ENCODE measurements at regions not wholly inside any gene's neighbourhood (a gene's known extent, or its start where the extent isn't known, plus 50 kb on each side); places are given as distances from the start of the nearest gene placed in this dataset.

GRCh38 chr18:10207682-10208345, 246.6 kb upstream of the APCDD1 start:
- DNase-seq (ENCODE audit: low read depth in 2 of 3, low spot score in 2 of 3): no peak

DNA sequence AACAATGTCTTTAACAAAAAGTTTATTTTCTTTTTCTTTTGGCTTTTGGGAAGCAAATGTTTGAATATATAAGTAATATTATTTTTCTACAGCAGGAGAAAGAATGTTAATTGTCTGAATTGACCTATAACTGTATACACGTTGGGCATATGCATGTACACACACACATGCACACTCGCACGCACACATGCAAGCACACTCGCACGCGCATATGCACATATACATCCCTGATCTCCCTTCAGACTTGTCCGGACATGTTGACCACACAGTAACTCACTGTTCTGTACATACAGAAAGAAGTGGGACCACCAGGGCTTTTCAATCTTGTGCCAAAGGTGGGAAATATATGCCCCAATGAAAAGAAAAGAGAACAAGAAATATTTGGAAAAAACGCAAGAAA, 245.1 kb upstream of the APCDD1 start:
- no peak for DNase-seq (ENCODE audit: low read depth in 2 of 3, low spot score in 2 of 3)

- no peak for DNase-seq (ENCODE audit: low read depth in 2 of 3, low spot score in 2 of 3)
Observed at GRCh38 chr18:10210057-10210633, 244.3 kb upstream of the APCDD1 start.

- DNase-seq (ENCODE audit: low read depth in 2 of 3, low spot score in 2 of 3): no peak
Observed at GRCh38 chr18:10213526-10213925, 240.9 kb upstream of the APCDD1 start.

DNA sequence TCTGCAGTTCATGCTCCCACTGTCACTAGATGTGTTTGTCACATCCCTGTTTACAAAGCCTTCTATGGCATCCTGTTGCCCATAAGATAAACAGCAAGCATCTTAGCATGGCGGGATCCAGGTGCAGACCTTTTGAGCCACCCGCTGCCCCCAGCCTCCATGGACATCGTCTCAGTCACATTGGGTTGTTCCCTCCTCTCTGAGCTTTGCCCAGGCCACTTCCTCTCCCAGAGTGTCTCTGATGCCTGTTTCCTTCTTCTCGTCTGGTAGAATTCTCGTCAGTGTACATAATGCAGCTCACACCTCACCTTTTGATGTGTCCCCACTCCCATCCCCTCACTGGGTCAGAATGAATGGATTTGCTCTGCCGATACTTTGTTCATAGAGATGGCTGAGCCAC, 239.0 kb upstream of the APCDD1 start:
- no peak for DNase-seq (ENCODE audit: low read depth in 2 of 3, low spot score in 2 of 3)

GRCh38 chr18:10216791-10217190, 237.6 kb upstream of the APCDD1 start:
- no peak for DNase-seq (ENCODE audit: low read depth in 2 of 3, low spot score in 2 of 3)

- DNase-seq (ENCODE audit: low read depth in 2 of 3, low spot score in 2 of 3): no peak
Observed at GRCh38 chr18:10217211-10217610, 237.2 kb upstream of the APCDD1 start.

DNA sequence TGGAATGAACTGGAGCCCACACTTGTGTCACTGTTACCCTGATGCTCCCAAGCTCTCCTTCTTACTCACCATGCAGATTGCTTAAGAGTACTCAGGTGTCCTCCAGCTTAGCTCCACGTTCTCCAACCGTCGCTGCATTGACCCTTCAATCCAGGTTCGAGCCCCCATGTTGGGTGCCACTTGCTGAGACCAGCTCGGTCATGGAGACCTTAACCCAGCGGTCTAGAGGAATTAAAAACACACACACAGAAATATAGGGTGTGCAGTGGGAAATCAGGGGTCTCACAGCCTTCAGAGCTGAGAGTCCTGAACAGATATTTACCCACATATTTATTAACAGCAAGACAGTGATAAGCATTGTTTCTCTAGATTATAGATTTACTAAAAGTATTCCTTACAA, 229.1 kb upstream of the APCDD1 start:
- no peak for DNase-seq (ENCODE audit: low read depth in 2 of 3, low spot score in 2 of 3)

- no peak for DNase-seq (ENCODE audit: low read depth in 2 of 3, low spot score in 2 of 3)
Observed at GRCh38 chr18:10226971-10227370, 227.5 kb upstream of the APCDD1 start.

DNA sequence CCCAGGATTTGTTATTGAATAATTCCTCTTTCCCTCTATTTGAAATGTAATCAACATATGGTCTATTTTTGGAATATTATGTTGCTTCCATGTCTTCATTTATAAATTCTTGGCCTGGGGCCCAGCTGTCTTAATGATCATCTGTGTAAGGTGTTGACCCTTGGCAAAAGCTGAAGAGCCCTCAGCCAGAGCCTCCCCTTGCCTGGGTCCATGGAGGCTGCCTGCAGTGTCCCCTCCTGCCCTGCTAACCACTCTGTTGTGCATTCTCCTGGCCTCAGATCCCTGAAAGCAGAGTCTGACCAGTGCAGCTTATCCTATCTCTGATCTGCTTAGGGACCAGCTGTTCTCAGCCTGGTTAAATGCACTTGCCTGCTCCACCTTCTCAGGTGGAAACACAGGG, 226.1 kb upstream of the APCDD1 start:
- DNase-seq (ENCODE audit: low read depth in 2 of 3, low spot score in 2 of 3): no peak

DNA sequence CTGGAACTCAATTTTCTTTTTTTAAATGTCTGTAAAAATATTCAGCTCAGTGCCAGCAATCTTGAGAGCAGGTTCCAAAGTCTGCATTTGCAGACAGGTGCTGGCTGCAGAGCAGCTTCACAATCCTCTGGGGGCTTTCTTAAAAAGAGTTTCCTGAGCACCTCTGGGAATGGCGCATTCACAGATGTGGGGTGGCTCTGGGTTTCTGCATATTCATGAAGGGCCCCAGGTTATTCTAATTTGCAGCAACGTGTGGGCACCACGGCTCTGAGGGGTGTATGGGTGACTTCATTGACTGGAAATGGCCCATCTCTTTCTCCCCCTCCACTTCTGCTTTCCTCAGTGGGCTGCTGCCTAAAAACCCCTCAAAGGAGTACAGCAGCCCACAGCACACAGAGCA, 225.0 kb upstream of the APCDD1 start:
- DNase-seq (ENCODE audit: low read depth in 2 of 3, low spot score in 2 of 3): no peak

DNA sequence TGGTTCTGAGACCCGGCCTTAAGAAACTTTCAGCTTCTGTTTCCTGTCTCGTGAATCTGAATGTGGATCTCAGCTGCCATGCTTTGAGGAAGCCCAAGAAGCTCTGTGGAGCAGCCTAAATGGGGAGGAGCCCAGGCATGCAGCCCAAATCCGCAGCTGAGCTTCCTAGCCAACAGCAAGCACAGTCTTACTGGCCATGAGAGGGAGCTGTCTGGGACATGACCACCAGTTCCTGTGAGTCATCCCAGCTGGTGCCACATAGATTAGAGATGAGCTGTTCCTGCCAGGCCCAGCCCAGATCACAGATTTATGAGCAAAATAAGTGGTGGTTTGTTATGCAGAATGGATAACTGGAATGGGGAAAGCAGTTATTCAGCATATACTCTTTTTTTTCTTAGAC, 224.4 kb upstream of the APCDD1 start:
- DNase-seq (ENCODE audit: low read depth in 2 of 3, low spot score in 2 of 3): no peak

GRCh38 chr18:10231220-10231619, 223.2 kb upstream of the APCDD1 start:
- DNase-seq (ENCODE audit: low read depth in 2 of 3, low spot score in 2 of 3): no peak

GRCh38 chr18:10232062-10232461, 222.4 kb upstream of the APCDD1 start:
- DNase-seq (ENCODE audit: low read depth in 2 of 3, low spot score in 2 of 3): no peak

DNA sequence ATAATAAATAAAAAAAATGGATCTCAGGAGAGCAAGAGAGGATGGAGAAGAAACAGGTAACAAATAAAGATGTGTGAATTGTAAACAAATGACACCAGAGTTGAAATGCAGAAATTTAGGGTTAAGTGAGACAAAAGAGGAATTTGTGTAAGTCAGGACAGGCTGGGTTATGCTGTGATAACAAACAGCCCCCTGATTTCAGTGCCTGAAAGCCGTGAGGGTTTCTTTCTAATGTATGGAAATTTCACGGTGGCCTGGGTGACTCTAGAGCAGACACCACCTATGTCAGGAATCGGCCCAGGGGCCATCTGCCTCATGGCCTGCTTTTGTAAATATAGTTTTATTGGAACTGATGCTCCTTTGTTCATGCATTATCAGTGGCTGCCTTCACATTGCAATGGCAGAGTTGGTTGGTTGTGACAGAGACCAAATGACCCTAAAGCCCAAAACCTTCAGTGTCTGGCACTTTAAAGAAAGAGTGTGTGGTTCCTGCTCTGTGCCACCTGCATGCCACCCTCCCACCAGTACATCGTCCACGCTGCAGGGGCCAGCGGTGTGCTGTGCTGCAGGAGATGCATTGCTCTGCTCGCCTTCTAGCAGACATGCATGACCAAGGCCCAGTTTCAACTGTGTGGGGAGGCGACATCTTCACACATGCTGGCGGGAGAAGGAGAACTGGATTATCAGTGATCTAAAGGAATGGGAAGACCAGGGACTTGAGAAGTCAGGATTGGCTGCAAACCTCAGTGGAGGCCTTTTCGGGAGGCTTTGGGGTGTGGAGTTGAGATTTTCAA, 221.2 kb upstream of the APCDD1 start:
- no peak for DNase-seq (ENCODE audit: low read depth in 2 of 3, low spot score in 2 of 3)

DNA sequence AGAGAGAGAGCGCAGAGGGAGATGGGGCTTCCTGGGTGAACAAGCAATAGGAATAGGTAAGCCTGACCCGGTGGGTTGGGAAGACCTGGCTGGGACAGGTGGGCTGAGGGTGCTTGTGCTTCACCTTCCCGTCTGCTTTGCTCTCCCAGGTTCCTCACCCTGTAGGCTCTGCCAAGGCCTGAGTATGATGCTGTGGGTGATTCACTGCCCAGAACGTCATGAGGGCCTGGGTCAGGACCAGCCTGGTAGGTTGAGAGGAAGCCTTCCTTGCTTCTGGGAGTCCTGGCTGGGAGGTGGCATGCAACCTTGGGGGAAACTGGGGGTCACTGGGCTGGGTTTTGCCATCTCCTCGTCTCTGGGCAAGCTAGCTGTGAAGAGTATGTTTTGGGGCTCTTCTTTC, 220.2 kb upstream of the APCDD1 start:
- no peak for DNase-seq (ENCODE audit: low read depth in 2 of 3, low spot score in 2 of 3)

- DNase-seq (ENCODE audit: low read depth in 2 of 3, low spot score in 2 of 3): no peak
Observed at GRCh38 chr18:10234912-10235660, 219.3 kb upstream of the APCDD1 start.

GRCh38 chr18:10235661-10235952, 218.8 kb upstream of the APCDD1 start:
- DNase-seq (ENCODE audit: low read depth in 2 of 3, low spot score in 2 of 3): no peak

DNA sequence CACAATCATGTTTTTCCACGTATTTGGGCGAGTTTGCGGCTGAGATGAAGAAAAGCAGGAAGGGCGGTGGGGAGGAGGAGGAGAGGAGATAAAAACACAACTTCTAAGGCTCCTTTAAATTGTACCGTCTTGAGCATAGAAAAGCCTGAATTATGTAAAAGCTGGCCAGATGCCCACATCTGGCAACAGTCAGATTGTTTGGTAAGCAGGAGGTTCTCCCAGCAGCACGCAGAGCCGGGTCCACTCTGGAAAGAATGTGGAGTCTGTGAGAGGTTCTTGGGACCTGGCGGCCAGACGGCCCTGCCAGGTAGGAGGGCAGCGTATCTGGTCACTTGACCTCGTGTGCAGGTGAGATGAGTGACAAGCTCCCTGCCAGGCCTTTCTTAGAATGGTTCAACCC, 215.3 kb upstream of the APCDD1 start:
- no peak for DNase-seq (ENCODE audit: low read depth in 2 of 3, low spot score in 2 of 3)

DNA sequence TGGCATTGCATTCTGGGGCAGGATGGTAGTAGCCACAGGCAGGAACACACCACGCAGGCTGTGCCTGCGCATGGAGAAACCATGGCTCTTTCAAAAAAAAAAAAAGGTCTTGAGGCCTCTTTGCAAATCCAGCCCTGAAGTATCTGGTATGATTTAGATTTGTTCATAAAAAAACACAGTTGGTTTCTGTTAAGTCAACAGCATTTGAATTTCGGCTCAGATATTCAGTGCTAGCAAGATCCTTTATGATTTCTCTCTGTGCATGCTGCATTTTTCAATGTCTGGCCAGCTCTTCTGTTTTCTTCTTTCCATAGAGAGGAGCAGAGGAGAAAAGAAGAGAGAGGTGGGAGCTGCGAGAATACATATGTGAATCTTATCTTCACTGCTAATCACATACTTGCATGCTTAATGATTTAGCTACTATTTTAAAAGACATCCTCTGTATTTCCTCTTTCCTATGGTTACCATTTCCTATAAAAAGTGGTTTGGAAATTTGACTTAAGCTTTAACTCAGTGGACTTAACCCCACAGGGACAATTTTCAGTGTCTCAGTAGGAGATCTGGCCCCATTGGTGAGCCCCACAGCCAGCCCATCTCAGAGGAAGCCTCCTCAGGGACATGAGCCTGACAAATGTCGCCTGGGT, 214.3 kb upstream of the APCDD1 start:
- no peak for DNase-seq (ENCODE audit: low read depth in 2 of 3, low spot score in 2 of 3)

DNA sequence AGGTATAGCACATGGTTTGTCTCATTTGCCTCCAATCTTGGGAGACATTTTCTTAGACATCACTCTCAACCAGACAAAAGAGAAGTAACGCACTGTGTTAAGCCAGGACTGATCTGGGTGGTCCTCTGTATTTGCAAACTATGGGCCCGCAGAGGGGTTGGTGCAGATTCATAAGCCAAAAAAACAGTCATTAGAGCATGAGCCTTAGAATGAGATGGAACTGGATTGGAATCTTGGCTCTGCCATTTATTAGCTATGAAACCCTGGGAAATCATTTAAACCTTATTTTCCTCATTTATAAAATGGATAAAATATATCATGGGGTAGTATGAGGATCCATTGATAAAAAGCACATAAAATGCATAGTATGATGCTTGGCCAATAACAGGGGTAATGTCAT, 213.5 kb upstream of the APCDD1 start:
- no peak for DNase-seq (ENCODE audit: low read depth in 2 of 3, low spot score in 2 of 3)

- no peak for DNase-seq (ENCODE audit: low read depth in 2 of 3, low spot score in 2 of 3)
Observed at GRCh38 chr18:10241579-10241978, 212.9 kb upstream of the APCDD1 start.
